H1 (cell line): ENCODE measurements at regions not wholly inside any gene's neighbourhood (a gene's known extent, or its start where the extent isn't known, plus 50 kb on each side); places are given as distances from the start of the nearest gene placed in this dataset.

Experiments
- ASH2L ChIP-seq: fragments of 200-600, 300-600 bp; sonication (generic); IDR thresholded peaks from one replicate; pipeline ENCODE4 v1.7.1; 2017; ENCODE audit warnings: low read length
- BCL11A ChIP-seq, 2 experiments: IDR thresholded peaks; one replicate each; pipeline ENCODE4 v1.6.1; 2011; ENCODE audit warnings: low read depth in 2 of 2, low read length in 2 of 2, mild to moderate bottlenecking in 2 of 2
- CHD2 ChIP-seq: IDR thresholded peaks from 2 replicates; pipeline ENCODE4 v1.6.1; 2012; ENCODE audit warnings: low read length, improper control_type of control experiment
- EGR1 ChIP-seq: IDR thresholded peaks from 2 replicates; pipeline ENCODE4 v1.6.1; 2011; ENCODE audit warnings: low read depth, low read length, borderline replicate concordance
- EZH2 ChIP-seq: fragments of 200-600 bp; sonication (generic); IDR thresholded peaks from 2 replicates; pipeline ENCODE4 v1.7.1; 2012; ENCODE audit warnings: low read depth, mild to moderate bottlenecking, moderate library complexity, low read length, inconsistent platforms; ENCODE audit not compliant: severe bottlenecking
- NRF1 ChIP-seq: IDR thresholded peaks from 2 replicates; pipeline ENCODE4 v1.6.1; 2011; ENCODE audit warnings: mild to moderate bottlenecking, low read depth, low read length, improper control_type of control experiment
- POLR2A ChIP-seq, 2 experiments: IDR thresholded peaks; 1 replicate in 1 of 2; 2 replicates in 1 of 2; pipeline ENCODE4 v1.6.1; 2011; ENCODE audit warnings: low read depth in 2 of 2, low read length in 2 of 2, mild to moderate bottlenecking in 2 of 2; ENCODE audit errors: control extremely low read depth in 1 of 2
- RAD21 ChIP-seq, 2 experiments: IDR thresholded peaks in 1 of 2; conservative IDR thresholded peaks in 1 of 2; 2 replicates each; pipeline ENCODE4 v1.6.1; 2011; ENCODE audit warnings: low read depth in 2 of 2, low read length in 2 of 2, improper control_type of control experiment in 1 of 2, inconsistent platforms in 1 of 2, mild to moderate bottlenecking in 1 of 2, moderate library complexity in 1 of 2
- RFX5 ChIP-seq: IDR thresholded peaks from 2 replicates; pipeline ENCODE4 v1.6.1; 2011; ENCODE audit warnings: low read depth, low read length, improper control_type of control experiment, borderline replicate concordance
- RNF2 ChIP-seq: fragments of 200-900, 300-1000 bp; sonication (generic); IDR thresholded peaks from 2 replicates; pipeline ENCODE4 v1.7.1; 2016; ENCODE audit warnings: borderline replicate concordance, low read depth, mild to moderate bottlenecking, antibody characterized with exemption, low read length; ENCODE audit not compliant: poor library complexity, severe bottlenecking; ENCODE audit errors: missing control alignments
- TF ChIP-seq, protein P1 (sequence below), 3 experiments: IDR thresholded peaks; 1 replicate in 2 of 3; 2 replicates in 1 of 3; pipeline versions ENCODE4 v1.5.1 to v1.6.1; 2011; ENCODE audit warnings: low read length in 3 of 3, mild to moderate bottlenecking in 3 of 3, inconsistent platforms in 2 of 3, low read depth in 1 of 3, moderate library complexity in 1 of 3; ENCODE audit not compliant: insufficient read depth in 1 of 3; ENCODE audit errors: control extremely low read depth in 1 of 3
- TF ChIP-seq, protein P2 (sequence below): IDR thresholded peaks from 2 replicates; pipeline ENCODE4 v1.6.1; 2011; ENCODE audit warnings: low read length, improper control_type of control experiment
- TF ChIP-seq, protein P3 (sequence below): IDR thresholded peaks from 2 replicates; pipeline ENCODE4 v1.6.1; 2012; ENCODE audit warnings: inconsistent platforms
- TF ChIP-seq, protein P4 (sequence below): IDR thresholded peaks from 2 replicates; pipeline ENCODE4 v1.6.1; 2012; ENCODE audit warnings: low read length, inconsistent platforms

DNA sequence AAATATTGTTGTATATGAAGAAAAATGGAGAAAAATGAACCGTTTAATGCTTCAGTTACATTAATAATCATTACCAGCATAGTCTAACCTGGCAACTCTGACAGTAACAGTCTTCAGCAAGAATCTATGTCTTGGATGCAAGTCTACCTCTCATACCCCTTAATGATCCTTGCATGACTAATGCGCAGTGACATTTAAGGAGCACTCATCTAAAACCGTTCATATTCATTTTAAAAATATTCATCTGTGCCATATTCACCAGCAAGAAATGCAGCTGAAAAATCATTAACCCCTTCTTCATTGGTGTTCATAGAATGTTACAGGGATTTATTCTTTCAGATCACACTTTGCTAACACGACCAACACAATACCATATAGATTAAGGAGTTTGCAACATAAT, 227.2 kb upstream of the ASCC3 start:
- TF ChIP-seq, protein P1, sequence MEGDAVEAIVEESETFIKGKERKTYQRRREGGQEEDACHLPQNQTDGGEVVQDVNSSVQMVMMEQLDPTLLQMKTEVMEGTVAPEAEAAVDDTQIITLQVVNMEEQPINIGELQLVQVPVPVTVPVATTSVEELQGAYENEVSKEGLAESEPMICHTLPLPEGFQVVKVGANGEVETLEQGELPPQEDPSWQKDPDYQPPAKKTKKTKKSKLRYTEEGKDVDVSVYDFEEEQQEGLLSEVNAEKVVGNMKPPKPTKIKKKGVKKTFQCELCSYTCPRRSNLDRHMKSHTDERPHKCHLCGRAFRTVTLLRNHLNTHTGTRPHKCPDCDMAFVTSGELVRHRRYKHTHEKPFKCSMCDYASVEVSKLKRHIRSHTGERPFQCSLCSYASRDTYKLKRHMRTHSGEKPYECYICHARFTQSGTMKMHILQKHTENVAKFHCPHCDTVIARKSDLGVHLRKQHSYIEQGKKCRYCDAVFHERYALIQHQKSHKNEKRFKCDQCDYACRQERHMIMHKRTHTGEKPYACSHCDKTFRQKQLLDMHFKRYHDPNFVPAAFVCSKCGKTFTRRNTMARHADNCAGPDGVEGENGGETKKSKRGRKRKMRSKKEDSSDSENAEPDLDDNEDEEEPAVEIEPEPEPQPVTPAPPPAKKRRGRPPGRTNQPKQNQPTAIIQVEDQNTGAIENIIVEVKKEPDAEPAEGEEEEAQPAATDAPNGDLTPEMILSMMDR (IDR thresholded peaks at IDR 0.05; ENCODE audit: control extremely low read depth in 1 of 3, insufficient read depth in 1 of 3, low read depth in 1 of 3, low read length in 3 of 3), result no peak
- TF ChIP-seq NRF1 (no peak), RNF2 (no peak), POLR2A (IDR thresholded peaks at IDR 0.05; ENCODE audit: control extremely low read depth in 1 of 2, low read depth in 2 of 2, low read length in 2 of 2) (no peak), RFX5 (no peak), RAD21 (IDR thresholded peaks at IDR 0.05 in 1 of 2, conservative IDR thresholded peaks at IDR 0.05 in 1 of 2; ENCODE audit: low read depth in 2 of 2, low read length in 2 of 2) (no peak), ASH2L (no peak), BCL11A (IDR thresholded peaks at IDR 0.05; ENCODE audit: low read depth in 2 of 2, low read length in 2 of 2) (no peak), EZH2 (no peak), EGR1 (no peak), CHD2 (no peak)
- TF ChIP-seq, protein P2, sequence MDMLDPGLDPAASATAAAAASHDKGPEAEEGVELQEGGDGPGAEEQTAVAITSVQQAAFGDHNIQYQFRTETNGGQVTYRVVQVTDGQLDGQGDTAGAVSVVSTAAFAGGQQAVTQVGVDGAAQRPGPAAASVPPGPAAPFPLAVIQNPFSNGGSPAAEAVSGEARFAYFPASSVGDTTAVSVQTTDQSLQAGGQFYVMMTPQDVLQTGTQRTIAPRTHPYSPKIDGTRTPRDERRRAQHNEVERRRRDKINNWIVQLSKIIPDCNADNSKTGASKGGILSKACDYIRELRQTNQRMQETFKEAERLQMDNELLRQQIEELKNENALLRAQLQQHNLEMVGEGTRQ, result no peak
- TF ChIP-seq, protein P3, sequence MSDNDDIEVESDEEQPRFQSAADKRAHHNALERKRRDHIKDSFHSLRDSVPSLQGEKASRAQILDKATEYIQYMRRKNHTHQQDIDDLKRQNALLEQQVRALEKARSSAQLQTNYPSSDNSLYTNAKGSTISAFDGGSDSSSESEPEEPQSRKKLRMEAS, result no peak
- TF ChIP-seq, protein P4, sequence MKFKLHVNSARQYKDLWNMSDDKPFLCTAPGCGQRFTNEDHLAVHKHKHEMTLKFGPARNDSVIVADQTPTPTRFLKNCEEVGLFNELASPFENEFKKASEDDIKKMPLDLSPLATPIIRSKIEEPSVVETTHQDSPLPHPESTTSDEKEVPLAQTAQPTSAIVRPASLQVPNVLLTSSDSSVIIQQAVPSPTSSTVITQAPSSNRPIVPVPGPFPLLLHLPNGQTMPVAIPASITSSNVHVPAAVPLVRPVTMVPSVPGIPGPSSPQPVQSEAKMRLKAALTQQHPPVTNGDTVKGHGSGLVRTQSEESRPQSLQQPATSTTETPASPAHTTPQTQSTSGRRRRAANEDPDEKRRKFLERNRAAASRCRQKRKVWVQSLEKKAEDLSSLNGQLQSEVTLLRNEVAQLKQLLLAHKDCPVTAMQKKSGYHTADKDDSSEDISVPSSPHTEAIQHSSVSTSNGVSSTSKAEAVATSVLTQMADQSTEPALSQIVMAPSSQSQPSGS, result no peak
